ENCODE measurements at regions not wholly inside any gene's neighbourhood (a gene's known extent, or its start where the extent isn't known, plus 50 kb on each side); places are given as distances from the start of the nearest gene placed in this dataset.

DNA sequence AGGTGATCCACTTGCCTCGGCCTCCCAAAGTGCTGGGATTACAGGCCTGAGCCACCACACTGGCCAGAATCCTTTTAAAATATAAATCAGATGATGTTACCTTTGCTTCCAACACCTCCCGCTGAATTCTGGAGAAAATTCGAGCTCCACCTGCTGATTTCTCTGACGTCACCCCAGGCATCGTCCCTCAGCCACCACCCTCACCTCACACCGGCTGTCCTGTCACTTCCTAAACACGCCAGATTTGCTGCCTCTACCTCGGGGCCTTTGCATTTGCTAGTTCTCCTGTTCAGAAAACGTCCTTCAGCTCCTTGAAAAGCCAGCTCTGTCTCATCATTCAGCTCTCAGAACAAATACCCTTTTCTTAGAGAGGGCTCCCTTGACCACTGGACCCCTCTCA is 57.9 kb downstream of the FBXO2 start:
- TF ChIP-seq CEBPB (IDR thresholded peaks at IDR 0.05; ENCODE audit: low read depth, low read length): no peak
- TF ChIP-seq NRF1 (IDR thresholded peaks at IDR 0.05; ENCODE audit: low read depth, low read length): no peak
- no peak for TF ChIP-seq EZH2 (IDR thresholded peaks at IDR 0.05; ENCODE audit: low read depth, low read length, severe bottlenecking)
- no peak for TF ChIP-seq HDAC2 (IDR thresholded peaks at IDR 0.05; ENCODE audit: borderline replicate concordance in 1 of 2, low read depth in 2 of 2, low read length in 2 of 2)
- TF ChIP-seq, protein P1, sequence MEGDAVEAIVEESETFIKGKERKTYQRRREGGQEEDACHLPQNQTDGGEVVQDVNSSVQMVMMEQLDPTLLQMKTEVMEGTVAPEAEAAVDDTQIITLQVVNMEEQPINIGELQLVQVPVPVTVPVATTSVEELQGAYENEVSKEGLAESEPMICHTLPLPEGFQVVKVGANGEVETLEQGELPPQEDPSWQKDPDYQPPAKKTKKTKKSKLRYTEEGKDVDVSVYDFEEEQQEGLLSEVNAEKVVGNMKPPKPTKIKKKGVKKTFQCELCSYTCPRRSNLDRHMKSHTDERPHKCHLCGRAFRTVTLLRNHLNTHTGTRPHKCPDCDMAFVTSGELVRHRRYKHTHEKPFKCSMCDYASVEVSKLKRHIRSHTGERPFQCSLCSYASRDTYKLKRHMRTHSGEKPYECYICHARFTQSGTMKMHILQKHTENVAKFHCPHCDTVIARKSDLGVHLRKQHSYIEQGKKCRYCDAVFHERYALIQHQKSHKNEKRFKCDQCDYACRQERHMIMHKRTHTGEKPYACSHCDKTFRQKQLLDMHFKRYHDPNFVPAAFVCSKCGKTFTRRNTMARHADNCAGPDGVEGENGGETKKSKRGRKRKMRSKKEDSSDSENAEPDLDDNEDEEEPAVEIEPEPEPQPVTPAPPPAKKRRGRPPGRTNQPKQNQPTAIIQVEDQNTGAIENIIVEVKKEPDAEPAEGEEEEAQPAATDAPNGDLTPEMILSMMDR (IDR thresholded peaks at IDR 0.05; ENCODE audit: control extremely low read depth in 1 of 3, insufficient read depth in 1 of 3, low read depth in 1 of 3, low read length in 3 of 3): no peak
- TF ChIP-seq, protein P2, sequence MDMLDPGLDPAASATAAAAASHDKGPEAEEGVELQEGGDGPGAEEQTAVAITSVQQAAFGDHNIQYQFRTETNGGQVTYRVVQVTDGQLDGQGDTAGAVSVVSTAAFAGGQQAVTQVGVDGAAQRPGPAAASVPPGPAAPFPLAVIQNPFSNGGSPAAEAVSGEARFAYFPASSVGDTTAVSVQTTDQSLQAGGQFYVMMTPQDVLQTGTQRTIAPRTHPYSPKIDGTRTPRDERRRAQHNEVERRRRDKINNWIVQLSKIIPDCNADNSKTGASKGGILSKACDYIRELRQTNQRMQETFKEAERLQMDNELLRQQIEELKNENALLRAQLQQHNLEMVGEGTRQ (IDR thresholded peaks at IDR 0.05; ENCODE audit: low read length): no peak
- TF ChIP-seq ZNF274 (IDR thresholded peaks at IDR 0.05; ENCODE audit: borderline replicate concordance, extremely low read depth, low read length): no peak
- TF ChIP-seq SP2 (IDR thresholded peaks at IDR 0.05; ENCODE audit: low read length): no peak
- TF ChIP-seq RAD21 (IDR thresholded peaks at IDR 0.05 in 1 of 2, conservative IDR thresholded peaks at IDR 0.05 in 1 of 2; ENCODE audit: low read depth in 2 of 2, low read length in 2 of 2): no peak
- no peak for TF ChIP-seq RXRA (IDR thresholded peaks at IDR 0.05; ENCODE audit: insufficient read depth, low read depth, low read length)
- TF ChIP-seq CHD2 (IDR thresholded peaks at IDR 0.05; ENCODE audit: low read length): no peak
- no peak for TF ChIP-seq POLR2A (IDR thresholded peaks at IDR 0.05; ENCODE audit: control extremely low read depth in 1 of 2, low read depth in 2 of 2, low read length in 2 of 2)
- no peak for TF ChIP-seq SIN3A (conservative IDR thresholded peaks at IDR 0.05 in 1 of 2, IDR thresholded peaks at IDR 0.05 in 1 of 2; ENCODE audit: low read depth in 1 of 2, low read length in 2 of 2)

Data from H1 (cell line).